PC-9 (cell line): ENCODE measurements at regions not wholly inside any gene's neighbourhood (a gene's known extent, or its start where the extent isn't known, plus 50 kb on each side); places are given as distances from the start of the nearest gene placed in this dataset.

Experiments used
- CTCF ChIP-seq: fragments of 200-600 bp; sonication (generic); conservative IDR thresholded peaks from 2 replicates; pipeline ENCODE4 v1.6.1; 2017; ENCODE audit warnings: mixed run types, antibody characterized with exemption, mild to moderate bottlenecking, moderate library complexity
- EZH2 ChIP-seq: fragments of 200-600 bp; sonication (generic); IDR thresholded peaks from 2 replicates; pipeline ENCODE4 v1.8.0; 2017; ENCODE audit warnings: antibody characterized with exemption, low read depth

GRCh38 chr14:44652640-44653039 lies 145.6 kb upstream of the FSCB start:
- no peak for TF ChIP-seq CTCF
- no peak for TF ChIP-seq EZH2
